GM21723 (cell line): ENCODE measurements at regions not wholly inside any gene's neighbourhood (a gene's known extent, or its start where the extent isn't known, plus 50 kb on each side); places are given as distances from the start of the nearest gene placed in this dataset.

ENCODE experiments used
- ATAC-seq: cut with Tn5 transposase; IDR thresholded peaks from one replicate; pipeline ENCODE4 v1.9.1; 2021; ENCODE audit warnings: mild to moderate bottlenecking, moderate library complexity; ENCODE audit not compliant: unreplicated experiment

GRCh38 chr18:26794230-26795101 lies 71.0 kb downstream of the AQP4 start:
- ATAC-seq: no peak

- no peak for ATAC-seq
Measured at GRCh38 chr18:26792661-26793060, 72.8 kb downstream of the AQP4 start.

- ATAC-seq: no peak
Measured at GRCh38 chr18:26791676-26792075, 73.8 kb downstream of the AQP4 start.

- ATAC-seq: no peak
Measured at GRCh38 chr18:26784599-26784998, 80.9 kb downstream of the AQP4 start.

- ATAC-seq: no peak
Measured at GRCh38 chr18:26783170-26783569, 82.3 kb downstream of the AQP4 start.

GRCh38 chr18:26780520-26781325 lies 84.8 kb downstream of the AQP4 start:
- ATAC-seq: no peak

- no peak for ATAC-seq
Measured at GRCh38 chr18:26778054-26778393, 87.5 kb downstream of the AQP4 start.

GRCh38 chr18:26777351-26778053 lies 88.0 kb downstream of the AQP4 start:
- ATAC-seq: no peak

GRCh38 chr18:26772691-26773090 lies 92.8 kb downstream of the AQP4 start:
- no peak for ATAC-seq

- no peak for ATAC-seq
Measured at GRCh38 chr18:26771524-26771923, 94.0 kb downstream of the AQP4 start.

- ATAC-seq: no peak
Measured at GRCh38 chr18:26768385-26768784, 97.1 kb downstream of the AQP4 start.

- ATAC-seq: no peak
Measured at GRCh38 chr18:26765498-26765897, 100.0 kb downstream of the AQP4 start.

- no peak for ATAC-seq
Measured at GRCh38 chr18:26764586-26764985, 100.9 kb downstream of the AQP4 start.

- no peak for ATAC-seq
Measured at GRCh38 chr18:26764177-26764576, 101.3 kb downstream of the AQP4 start.

GRCh38 chr18:26763446-26764110 lies 101.9 kb downstream of the AQP4 start:
- no peak for ATAC-seq

- ATAC-seq: no peak
Measured at GRCh38 chr18:26757263-26758019, 108.1 kb downstream of the AQP4 start.

- ATAC-seq: no peak
Measured at GRCh38 chr18:26756556-26756955, 109.0 kb downstream of the AQP4 start.

- ATAC-seq: no peak
Measured at GRCh38 chr18:26746826-26747475, 118.6 kb downstream of the AQP4 start.

- no peak for ATAC-seq
Measured at GRCh38 chr18:26746398-26746797, 119.1 kb downstream of the AQP4 start.
